BLaER1 (cell line): ENCODE measurements at regions not wholly inside any gene's neighbourhood (a gene's known extent, or its start where the extent isn't known, plus 50 kb on each side); places are given as distances from the start of the nearest gene placed in this dataset.
"Not testable (repeated sequence)": the region's sequence is repeated elsewhere in the genome, so short reads cannot be mapped to it uniquely, and the experiment has no call there.

Experiments used
- H3K27ac ChIP-seq: shearing (Covaris generic); formaldehyde crosslinking; 2 replicates; pipeline ENCODE4 v1.8.1; 2022
- H3K27me3 ChIP-seq: shearing (Covaris generic); formaldehyde crosslinking; 2 replicates; pipeline ENCODE4 v1.8.1; 2022
- H3K36me3 ChIP-seq: shearing (Covaris generic); formaldehyde crosslinking; 2 replicates; pipeline ENCODE4 v1.8.1; 2022
- H3K4me1 ChIP-seq: shearing (Covaris generic); formaldehyde crosslinking; 2 replicates; pipeline ENCODE4 v1.8.1; 2022
- H3K4me2 ChIP-seq: shearing (Covaris generic); formaldehyde crosslinking; 2 replicates; pipeline ENCODE4 v1.8.1; 2022
- H3K4me3 ChIP-seq: shearing (Covaris generic); formaldehyde crosslinking; 2 replicates; pipeline ENCODE4 v1.8.1; 2022
- H3K9ac ChIP-seq: shearing (Covaris generic); formaldehyde crosslinking; 2 replicates; pipeline ENCODE4 v1.8.1; 2022
- H3K9me3 ChIP-seq: shearing (Covaris generic); formaldehyde crosslinking; 2 replicates; pipeline ENCODE4 v1.8.1; 2022
- H4K20me1 ChIP-seq: shearing (Covaris generic); formaldehyde crosslinking; 2 replicates; pipeline ENCODE4 v1.8.1; 2022
- Cebpa-rat ChIP-seq: shearing (Covaris generic); IDR thresholded peaks from 2 replicates; pipeline ENCODE4 v1.8.1; 2022

- TF ChIP-seq Cebpa-rat: no peak
- no peak overlapping the region for H3K9ac ChIP-seq
- H3K9me3 ChIP-seq: no peaks in the 10 kb centered on the region
- no peak overlapping the region for H3K4me3 ChIP-seq
- no peak overlapping the region for H3K27ac ChIP-seq
- no peak overlapping the region for H3K4me2 ChIP-seq
- H4K20me1 ChIP-seq: no peaks in the 10 kb centered on the region
- H3K27me3 ChIP-seq: peaks cover 91% of the 10 kb centered on the region
- H3K4me1 ChIP-seq: no peaks in the 10 kb centered on the region
- H3K36me3 ChIP-seq: no peaks in the 10 kb centered on the region
Measured at GRCh38 chrX:42176789-42177188, 253.4 kb upstream of the CASK start.

- TF ChIP-seq Cebpa-rat: no peak
- Histone ChIP-seq H3K9me3 (no peaks in the 10 kb centered on the region), H3K4me2 (no peak overlapping the region), H3K4me3 (no peak overlapping the region), H3K36me3 (no peaks in the 10 kb centered on the region), H3K4me1 (no peaks in the 10 kb centered on the region), H3K9ac (no peak overlapping the region), H3K27me3 (peaks cover 91% of the 10 kb centered on the region), H3K27ac (no peak overlapping the region), H4K20me1 (no peaks in the 10 kb centered on the region)
Measured at GRCh38 chrX:42175843-42176242, 252.5 kb upstream of the CASK start.

- H3K27ac ChIP-seq, H3K4me2 ChIP-seq, H3K36me3 ChIP-seq, H3K4me1 ChIP-seq, H3K9ac ChIP-seq, H3K4me3 ChIP-seq, H4K20me1 ChIP-seq: not testable (repeated sequence)
- H3K9me3 ChIP-seq: peaks cover 23% of the 10 kb centered on the region
- peaks cover 60% of the 10 kb centered on the region for H3K27me3 ChIP-seq
Measured at GRCh38 chrX:42157923-42158322, 234.6 kb upstream of the CASK start.

GRCh38 chrX:42151808-42152207, 228.5 kb upstream of the CASK start:
- no peak overlapping the region for H3K4me2 ChIP-seq
- no peaks in the 10 kb centered on the region for H4K20me1 ChIP-seq
- H3K9me3 ChIP-seq: no peaks in the 10 kb centered on the region
- H3K27me3 ChIP-seq: peaks cover 83% of the 10 kb centered on the region
- no peaks in the 10 kb centered on the region for H3K4me1 ChIP-seq
- no peak overlapping the region for H3K9ac ChIP-seq
- no peaks in the 10 kb centered on the region for H3K36me3 ChIP-seq
- TF ChIP-seq Cebpa-rat: no peak
- H3K27ac ChIP-seq: no peak overlapping the region
- no peak overlapping the region for H3K4me3 ChIP-seq

GRCh38 chrX:42149765-42150164, 226.4 kb upstream of the CASK start:
- Histone ChIP-seq H3K4me2 (no peak overlapping the region), H3K36me3 (no peaks in the 10 kb centered on the region), H3K4me3 (no peak overlapping the region), H4K20me1 (no peaks in the 10 kb centered on the region), H3K9me3 (no peaks in the 10 kb centered on the region), H3K27ac (no peak overlapping the region), H3K27me3 (peaks cover 79% of the 10 kb centered on the region), H3K9ac (no peak overlapping the region), H3K4me1 (no peaks in the 10 kb centered on the region)
- no peak for TF ChIP-seq Cebpa-rat

GRCh38 chrX:42149281-42149680, 225.9 kb upstream of the CASK start:
- H3K4me1 ChIP-seq: no peaks in the 10 kb centered on the region

GRCh38 chrX:42143866-42144592, 220.7 kb upstream of the CASK start:
- Histone ChIP-seq H3K4me2 (no peak overlapping the region), H3K4me1 (no peaks in the 10 kb centered on the region), H3K27me3 (peaks cover 55% of the 10 kb centered on the region), H3K9ac (no peak overlapping the region), H3K27ac (no peak overlapping the region), H3K4me3 (no peak overlapping the region), H3K36me3 (no peaks in the 10 kb centered on the region), H4K20me1 (no peaks in the 10 kb centered on the region), H3K9me3 (no peaks in the 10 kb centered on the region)
- no peak for TF ChIP-seq Cebpa-rat

More at GRCh38 chrX:42149281-42149680, 225.9 kb upstream of the CASK start:
- no peak for TF ChIP-seq Cebpa-rat
- H3K4me3 ChIP-seq: no peak overlapping the region
- H3K36me3 ChIP-seq: no peaks in the 10 kb centered on the region
- H3K4me2 ChIP-seq: no peak overlapping the region
- no peaks in the 10 kb centered on the region for H4K20me1 ChIP-seq
- H3K9ac ChIP-seq: no peak overlapping the region
- no peak overlapping the region for H3K27ac ChIP-seq
- no peaks in the 10 kb centered on the region for H3K9me3 ChIP-seq
- H3K27me3 ChIP-seq: peaks cover 80% of the 10 kb centered on the region

GRCh38 chrX:42140320-42140719, 217.0 kb upstream of the CASK start:
- no peak overlapping the region for H3K4me3 ChIP-seq
- peaks cover 8% of the 10 kb centered on the region for H3K9me3 ChIP-seq
- no peaks in the 10 kb centered on the region for H4K20me1 ChIP-seq
- no peak for TF ChIP-seq Cebpa-rat
- no peak overlapping the region for H3K4me2 ChIP-seq
- peaks cover 48% of the 10 kb centered on the region for H3K27me3 ChIP-seq
- H3K9ac ChIP-seq: no peak overlapping the region
- no peak overlapping the region for H3K27ac ChIP-seq
- no peaks in the 10 kb centered on the region for H3K4me1 ChIP-seq
- no peaks in the 10 kb centered on the region for H3K36me3 ChIP-seq

- Histone ChIP-seq H3K36me3 (no peaks in the 10 kb centered on the region), H3K4me1 (no peaks in the 10 kb centered on the region), H3K27me3 (peaks cover 55% of the 10 kb centered on the region), H3K9ac (no peak overlapping the region), H3K4me2 (no peak overlapping the region), H3K4me3 (no peak overlapping the region), H3K27ac (no peak overlapping the region), H3K9me3 (peaks cover 8% of the 10 kb centered on the region), H4K20me1 (no peaks in the 10 kb centered on the region)
- TF ChIP-seq Cebpa-rat: no peak
Measured at GRCh38 chrX:42135583-42136228, 212.4 kb upstream of the CASK start.

- Histone ChIP-seq H4K20me1 (no peaks in the 10 kb centered on the region), H3K4me3 (no peak overlapping the region), H3K9ac (no peak overlapping the region), H3K36me3 (no peaks in the 10 kb centered on the region), H3K4me1 (no peaks in the 10 kb centered on the region), H3K9me3 (peaks cover 8% of the 10 kb centered on the region; the same call in 1 of the 2 replicates), H3K27me3 (peaks cover 89% of the 10 kb centered on the region), H3K27ac (no peak overlapping the region), H3K4me2 (no peak overlapping the region)
- no peak for TF ChIP-seq Cebpa-rat
Measured at GRCh38 chrX:42131856-42132255, 208.5 kb upstream of the CASK start.
